IMR-90 (cell line): ENCODE measurements at regions not wholly inside any gene's neighbourhood (a gene's known extent, or its start where the extent isn't known, plus 50 kb on each side); places are given as distances from the start of the nearest gene placed in this dataset.

Experiments
- ATAC-seq: fragments of 200-7000 bp; cut with Tn5 transposase; 2 replicates; pipeline ENCODE4 v1.9.1; 2020; ENCODE audit warnings: low read depth, mild to moderate bottlenecking, moderate library complexity
- BruUV-seq: library from RNA; stranded (reverse); fragments of 400-500 nt; replicated peaks from 2 replicates; lab custom pipeline; 2021; lab: Mats Ljungman, UMichigan
- CTCF ChIA-PET: fragments of 300-600 bp; formaldehyde crosslinking; extraction: SDS; loops from one replicate; lab custom pipeline; 2021; ENCODE audit warnings: antibody characterized with exemption; lab: Yijun Ruan, JAX
- POLR2A ChIA-PET: fragments of 300-600 bp; sonication (Branson Sonifier 250); formaldehyde crosslinking; loops from one replicate; lab custom pipeline; 2022; ENCODE audit warnings: antibody characterized with exemption; ENCODE audit not compliant: unreplicated experiment; lab: Charles Lee
- DNase-seq: peaks from one replicate; pipeline ENCODE4 v3.0.0; 2013
- H2AFZ ChIP-seq: replicated peaks from 2 replicates; pipeline ENCODE3; 2013; ENCODE audit warnings: low read length, mild to moderate bottlenecking; ENCODE audit not compliant: poor library complexity
- H2AK5ac ChIP-seq: 2 replicates; pipeline ENCODE4 v1.6.1; 2013; ENCODE audit warnings: low read depth, low read length, inconsistent platforms
- H2AK9ac ChIP-seq: replicated peaks from 2 replicates; pipeline ENCODE3; 2013; ENCODE audit warnings: mild to moderate bottlenecking, low read depth, low read length, moderate library complexity; ENCODE audit not compliant: poor library complexity
- H2BK120ac ChIP-seq: 2 replicates; pipeline ENCODE4 v1.6.1; 2013; ENCODE audit warnings: low read depth, low read length, inconsistent platforms
- H2BK15ac ChIP-seq: 3 replicates; pipeline ENCODE4 v1.6.1; 2013; ENCODE audit warnings: low read depth, low read length, inconsistent platforms
- H2BK20ac ChIP-seq: 2 replicates; pipeline ENCODE4 v1.6.1; 2013; ENCODE audit warnings: low read depth, mild to moderate bottlenecking, inconsistent platforms, low read length, moderate library complexity
- H2BK5ac ChIP-seq: 2 replicates; pipeline ENCODE4 v1.6.1; 2013; ENCODE audit warnings: mild to moderate bottlenecking, low read depth, low read length, inconsistent platforms; ENCODE audit not compliant: poor library complexity, severe bottlenecking
- H3K14ac ChIP-seq: replicated peaks from 2 replicates; pipeline ENCODE4 v1.6.1; 2013; ENCODE audit warnings: low read depth, low read length, inconsistent platforms
- H3K18ac ChIP-seq: 2 replicates; pipeline ENCODE4 v1.6.1; 2013; ENCODE audit warnings: low read depth, low read length, control low read depth
- H3K23ac ChIP-seq: 2 replicates; pipeline ENCODE4 v1.6.1; 2013; ENCODE audit warnings: low read depth, low read length, inconsistent platforms
- H3K27ac ChIP-seq: 2 replicates; pipeline ENCODE4 v1.5.1; 2013; ENCODE audit warnings: mild to moderate bottlenecking, control low read depth, low read length; ENCODE audit not compliant: insufficient read depth
- H3K27me3 ChIP-seq: 2 replicates; pipeline ENCODE4 v1.6.1; 2013; ENCODE audit warnings: low read length; ENCODE audit not compliant: control insufficient read depth, insufficient read depth
- H3K36me3 ChIP-seq: 2 replicates; pipeline ENCODE4 v1.6.1; 2013; ENCODE audit warnings: low read length, mixed read lengths; ENCODE audit not compliant: control insufficient read depth, insufficient read depth
- H3K4ac ChIP-seq: 2 replicates; pipeline ENCODE4 v1.6.1; 2013; ENCODE audit warnings: low read depth, low read length, inconsistent platforms
- H3K4me1 ChIP-seq: 2 replicates; pipeline ENCODE4 v1.6.1; 2013; ENCODE audit warnings: low read length, mixed read lengths; ENCODE audit not compliant: control insufficient read depth, insufficient read depth
- H3K4me2 ChIP-seq: 2 replicates; pipeline ENCODE4 v1.6.1; 2013; ENCODE audit warnings: low read depth, mild to moderate bottlenecking, control low read depth, low read length, moderate library complexity
- H3K4me3 ChIP-seq: 2 replicates; pipeline ENCODE4 v1.5.1; 2013; ENCODE audit warnings: low read depth, mild to moderate bottlenecking, control low read depth, low read length, moderate library complexity; ENCODE audit not compliant: insufficient read depth
- H3K56ac ChIP-seq: 2 replicates; pipeline ENCODE4 v1.6.1; 2013; ENCODE audit warnings: low read length, inconsistent platforms; ENCODE audit not compliant: insufficient read depth; ENCODE audit errors: extremely low read depth
- H3K79me1 ChIP-seq, 2 experiments: 2 replicates each; pipeline ENCODE4 v1.6.1; 2013; ENCODE audit warnings: low read length in 2 of 2, inconsistent platforms in 1 of 2, low read depth in 1 of 2
- H3K9ac ChIP-seq: 2 replicates; pipeline ENCODE4 v1.6.1; 2013; ENCODE audit warnings: low read depth, low read length, control low read depth
- H3K9me1 ChIP-seq: 2 replicates; pipeline ENCODE4 v1.6.1; 2013; ENCODE audit warnings: low read length, inconsistent platforms; ENCODE audit not compliant: insufficient read depth
- H3K9me3 ChIP-seq: 2 replicates; pipeline ENCODE4 v1.6.1; 2013; ENCODE audit warnings: low read length; ENCODE audit not compliant: control insufficient read depth, insufficient read depth
- H4K20me1 ChIP-seq: 2 replicates; pipeline ENCODE4 v1.6.1; 2013; ENCODE audit warnings: low read length, inconsistent platforms; ENCODE audit not compliant: insufficient read depth
- H4K5ac ChIP-seq: 2 replicates; pipeline ENCODE4 v1.6.1; 2013; ENCODE audit warnings: mild to moderate bottlenecking, low read depth, low read length, control low read depth
- H4K8ac ChIP-seq, 2 experiments: 2 replicates each; pipeline ENCODE4 v1.6.1; 2013; ENCODE audit warnings: low read depth in 2 of 2, low read length in 2 of 2, control low read depth in 1 of 2, inconsistent platforms in 1 of 2
- H4K91ac ChIP-seq: 2 replicates; pipeline ENCODE4 v1.6.1; 2013; ENCODE audit warnings: low read depth, low read length, inconsistent platforms; ENCODE audit not compliant: insufficient read depth
- CHD1 ChIP-seq: IDR thresholded peaks from 2 replicates; pipeline ENCODE4 v1.6.1; 2012; ENCODE audit warnings: low read depth, low read length, improper control_type of control experiment
- ELK1 ChIP-seq: fragments of 150-350 bp; IDR thresholded peaks from 2 replicates; pipeline ENCODE4 v1.6.1; 2016; ENCODE audit warnings: low read depth, mild to moderate bottlenecking, low read length, moderate library complexity, borderline replicate concordance
- MAFK ChIP-seq: IDR thresholded peaks from 2 replicates; pipeline ENCODE4 v1.6.1; 2012; ENCODE audit warnings: low read depth, low read length, improper control_type of control experiment
- whole genome bisulfite sequencing, 2 experiments: methylation state at CpG; one replicate each; pipeline versions ENCODE4 v1.1.5 to v1.1.7; 2013; ENCODE audit warnings: missing lambda C conversion rate in 2 of 2; ENCODE audit not compliant: insufficient read length in 1 of 2; ENCODE audit errors: extremely low coverage in 2 of 2; 5-methylcytosine and 5-hydroxymethylcytosine counted together
- dilution Hi-C: fragments of 300-500 bp; cut with HindIII; formaldehyde crosslinking; loops from one replicate; pipeline ENCODE4 v1.14.3; 2018; ENCODE audit warnings: low sequenced_read_pairs; ENCODE audit not compliant: unreplicated experiment
- in situ Hi-C: fragments of 300-500 bp; cut with MboI; formaldehyde crosslinking; loops from 3 replicates; pipeline ENCODE4 v1.14.3; 2019; ENCODE audit warnings: low sequenced_read_pairs, inconsistent platforms, mixed read lengths
- intact Hi-C: fragments of 100-400 bp; cut with micrococcal nuclease; formaldehyde crosslinking; loops from 2 replicates; pipeline ENCODE4 v1.10.0; 2022
- TF ChIP-seq, protein P1 (sequence below): conservative IDR thresholded peaks from 2 replicates; pipeline ENCODE4 v1.5.1; 2012; ENCODE audit warnings: mild to moderate bottlenecking, low read depth, low read length, improper control_type of control experiment
- TF ChIP-seq, protein P2 (sequence below): fragments of 150-350 bp; IDR thresholded peaks from 2 replicates; pipeline ENCODE4 v1.6.1; 2017; ENCODE audit warnings: mild to moderate bottlenecking, antibody characterized with exemption, low read length, low read depth

- in situ Hi-C loops, result no loop called here
- BruUV-seq, result no TSS peak
- TF ChIP-seq, protein P1, sequence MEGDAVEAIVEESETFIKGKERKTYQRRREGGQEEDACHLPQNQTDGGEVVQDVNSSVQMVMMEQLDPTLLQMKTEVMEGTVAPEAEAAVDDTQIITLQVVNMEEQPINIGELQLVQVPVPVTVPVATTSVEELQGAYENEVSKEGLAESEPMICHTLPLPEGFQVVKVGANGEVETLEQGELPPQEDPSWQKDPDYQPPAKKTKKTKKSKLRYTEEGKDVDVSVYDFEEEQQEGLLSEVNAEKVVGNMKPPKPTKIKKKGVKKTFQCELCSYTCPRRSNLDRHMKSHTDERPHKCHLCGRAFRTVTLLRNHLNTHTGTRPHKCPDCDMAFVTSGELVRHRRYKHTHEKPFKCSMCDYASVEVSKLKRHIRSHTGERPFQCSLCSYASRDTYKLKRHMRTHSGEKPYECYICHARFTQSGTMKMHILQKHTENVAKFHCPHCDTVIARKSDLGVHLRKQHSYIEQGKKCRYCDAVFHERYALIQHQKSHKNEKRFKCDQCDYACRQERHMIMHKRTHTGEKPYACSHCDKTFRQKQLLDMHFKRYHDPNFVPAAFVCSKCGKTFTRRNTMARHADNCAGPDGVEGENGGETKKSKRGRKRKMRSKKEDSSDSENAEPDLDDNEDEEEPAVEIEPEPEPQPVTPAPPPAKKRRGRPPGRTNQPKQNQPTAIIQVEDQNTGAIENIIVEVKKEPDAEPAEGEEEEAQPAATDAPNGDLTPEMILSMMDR, result no peak
- TF ChIP-seq, protein P2, sequence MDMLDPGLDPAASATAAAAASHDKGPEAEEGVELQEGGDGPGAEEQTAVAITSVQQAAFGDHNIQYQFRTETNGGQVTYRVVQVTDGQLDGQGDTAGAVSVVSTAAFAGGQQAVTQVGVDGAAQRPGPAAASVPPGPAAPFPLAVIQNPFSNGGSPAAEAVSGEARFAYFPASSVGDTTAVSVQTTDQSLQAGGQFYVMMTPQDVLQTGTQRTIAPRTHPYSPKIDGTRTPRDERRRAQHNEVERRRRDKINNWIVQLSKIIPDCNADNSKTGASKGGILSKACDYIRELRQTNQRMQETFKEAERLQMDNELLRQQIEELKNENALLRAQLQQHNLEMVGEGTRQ, result no peak
- TF ChIP-seq MAFK (no peak), CHD1 (no peak), ELK1 (no peak)
- H4K8ac ChIP-seq, result no peak overlapping the region
- no peak overlapping the region for H3K9ac ChIP-seq
- no peak overlapping the region for H2BK20ac ChIP-seq
- DNase-seq (no peak), ATAC-seq (no peak)
- no peak overlapping the region for H3K4me3 ChIP-seq
- no peak overlapping the region for H2AK9ac ChIP-seq
- H3K56ac ChIP-seq, result no peak overlapping the region
- no peak overlapping the region for H3K4me2 ChIP-seq
- POLR2A ChIA-PET, result no interaction called here
- H3K9me3 ChIP-seq, result no peaks in the 10 kb centered on the region
- no peak overlapping the region for H3K4ac ChIP-seq
- H2BK15ac ChIP-seq, result no peak overlapping the region
- H3K27ac ChIP-seq, result no peak overlapping the region
- H2BK120ac ChIP-seq, result no peak overlapping the region
- H3K4me1 ChIP-seq, result no peaks in the 10 kb centered on the region
- H3K36me3 ChIP-seq, result no peaks in the 10 kb centered on the region
- H2AFZ ChIP-seq, result no peak overlapping the region
- no peaks in the 10 kb centered on the region for H3K27me3 ChIP-seq
- H3K79me1 ChIP-seq, result no peaks in the 10 kb centered on the region
- no peak overlapping the region for H3K18ac ChIP-seq
- H3K14ac ChIP-seq, result no peak overlapping the region
- H2BK5ac ChIP-seq, result no peak overlapping the region
- no peaks in the 10 kb centered on the region for H4K20me1 ChIP-seq
- no peak overlapping the region for H3K23ac ChIP-seq
- no peak overlapping the region for H4K91ac ChIP-seq
- H3K9me1 ChIP-seq, result no peaks in the 10 kb centered on the region
- H4K5ac ChIP-seq, result no peak overlapping the region
- CTCF ChIA-PET, result no interaction called here
- WGBS, 2 experiments, result no CpG with 5 or more reads among the region's 1 CpG
- H2AK5ac ChIP-seq, result no peak overlapping the region
- dilution Hi-C loops, result no loop called here
- intact Hi-C loops, result no loop called here
Observed at GRCh38 chr6:81128671-81129070, 623.8 kb downstream of the TENT5A start.
